Fibroblast of lung (primary cell): ENCODE measurements at regions not wholly inside any gene's neighbourhood (a gene's known extent, or its start where the extent isn't known, plus 50 kb on each side); places are given as distances from the start of the nearest gene placed in this dataset.

Source experiments
- DNase-seq, 2 donors: peaks; one replicate each; pipeline versions ENCODE4 v3.0.0 to v3.0.0-alpha.2; 2010; ENCODE audit warnings: low read depth in 2 of 2
- H2AFZ ChIP-seq: 2 replicates; pipeline ENCODE4 v1.5.1; 2012; ENCODE audit warnings: low read length, control low read depth, inconsistent platforms
- H3K27ac ChIP-seq: 2 replicates; pipeline ENCODE4 v1.5.1; 2011; ENCODE audit warnings: low read length, control low read depth; ENCODE audit not compliant: insufficient read depth
- H3K27me3 ChIP-seq: 2 replicates; pipeline ENCODE4 v1.5.1; 2011; ENCODE audit warnings: mild to moderate bottlenecking, low read length; ENCODE audit not compliant: control insufficient read depth, insufficient read depth
- H3K36me3 ChIP-seq: 2 replicates; pipeline ENCODE4 v1.5.1; 2011; ENCODE audit warnings: low read length; ENCODE audit not compliant: control insufficient read depth, insufficient read depth
- H3K4me1 ChIP-seq: 2 replicates; pipeline ENCODE4 v1.5.1; 2011; ENCODE audit warnings: low read length; ENCODE audit not compliant: control insufficient read depth, insufficient read depth; ENCODE audit errors: extremely low read depth
- H3K4me2 ChIP-seq: 2 replicates; pipeline ENCODE4 v1.5.1; 2011; ENCODE audit warnings: low read length, control low read depth; ENCODE audit not compliant: insufficient read depth; ENCODE audit errors: extremely low read depth
- H3K4me3 ChIP-seq, 4 experiments: fragments of 200-600 bp in 1 of 4; sonication (generic) in 1 of 4; replicated peaks in 1 of 4; 2 replicates each; pipeline ENCODE4 v1.5.1; 2011 to 2016; ENCODE audit warnings: low read length in 4 of 4, low read depth in 3 of 4, mild to moderate bottlenecking in 3 of 4, control low read depth in 2 of 4, inconsistent platforms in 1 of 4, mixed read lengths in 1 of 4; ENCODE audit not compliant: insufficient read depth in 1 of 4; ENCODE audit errors: control extremely low read depth in 1 of 4
- H3K79me2 ChIP-seq: 2 replicates; pipeline ENCODE4 v1.5.1; 2012; ENCODE audit warnings: mild to moderate bottlenecking, low read length, inconsistent platforms; ENCODE audit not compliant: control insufficient read depth, insufficient read depth
- H3K9ac ChIP-seq: 2 replicates; pipeline ENCODE4 v1.5.1; 2011; ENCODE audit warnings: mild to moderate bottlenecking, low read length, control low read depth; ENCODE audit not compliant: insufficient read depth
- H3K9me3 ChIP-seq: 2 replicates; pipeline ENCODE4 v1.5.1; 2012; ENCODE audit warnings: low read depth, low read length; ENCODE audit not compliant: control insufficient read depth, insufficient read depth
- H4K20me1 ChIP-seq: 2 replicates; pipeline ENCODE4 v1.5.1; 2011; ENCODE audit warnings: low read length; ENCODE audit not compliant: control insufficient read depth, insufficient read depth; ENCODE audit errors: extremely low read depth
- CTCF ChIP-seq, 2 donors: IDR thresholded peaks in 1 of 2; conservative IDR thresholded peaks in 1 of 2; 1 replicate in 1 of 2; 2 replicates in 1 of 2; pipeline ENCODE4 v1.5.1; 2011 to 2012; ENCODE audit warnings: low read length in 2 of 2, control low read depth in 1 of 2, inconsistent platforms in 1 of 2, low read depth in 1 of 2, mild to moderate bottlenecking in 1 of 2
- EZH2 ChIP-seq: IDR thresholded peaks from 2 replicates; pipeline ENCODE4 v1.5.1; 2012; ENCODE audit warnings: low read length, control low read depth, mild to moderate bottlenecking; ENCODE audit errors: missing control alignments

GRCh38 chr6:164315376-164315775 is 900.9 kb downstream of the QKI start:
- H3K27ac ChIP-seq = no peak overlapping the region
- H3K9ac ChIP-seq = no peak overlapping the region
- no peaks in the 10 kb centered on the region for H4K20me1 ChIP-seq
- TF ChIP-seq CTCF (conservative IDR thresholded peaks at IDR 0.05 in 1 of 2, IDR thresholded peaks at IDR 0.05 in 1 of 2; ENCODE audit: low read depth in 1 of 2, low read length in 2 of 2) (no peak), EZH2 (no peak)
- H3K27me3 ChIP-seq = no peaks in the 10 kb centered on the region
- no peak overlapping the region for H3K4me3 ChIP-seq
- H3K79me2 ChIP-seq = no peaks in the 10 kb centered on the region
- H3K9me3 ChIP-seq = no peaks in the 10 kb centered on the region
- DNase-seq = no peak
- H3K4me1 ChIP-seq = no peaks in the 10 kb centered on the region
- no peak overlapping the region for H2AFZ ChIP-seq
- no peak overlapping the region for H3K4me2 ChIP-seq
- H3K36me3 ChIP-seq = no peaks in the 10 kb centered on the region

- TF ChIP-seq CTCF (conservative IDR thresholded peaks at IDR 0.05 in 1 of 2, IDR thresholded peaks at IDR 0.05 in 1 of 2; ENCODE audit: low read depth in 1 of 2, low read length in 2 of 2) (no peak), EZH2 (no peak)
- H3K4me1 ChIP-seq = no peaks in the 10 kb centered on the region
- H3K4me3 ChIP-seq = no peak overlapping the region
- H3K4me2 ChIP-seq = no peak overlapping the region
- DNase-seq = no peak
- no peaks in the 10 kb centered on the region for H3K27me3 ChIP-seq
- no peaks in the 10 kb centered on the region for H3K36me3 ChIP-seq
- H3K9me3 ChIP-seq = no peaks in the 10 kb centered on the region
- no peak overlapping the region for H3K9ac ChIP-seq
- H3K27ac ChIP-seq = no peak overlapping the region
- no peak overlapping the region for H2AFZ ChIP-seq
- no peaks in the 10 kb centered on the region for H4K20me1 ChIP-seq
- no peaks in the 10 kb centered on the region for H3K79me2 ChIP-seq
Measured at GRCh38 chr6:164308339-164308738, 893.8 kb downstream of the QKI start.

GRCh38 chr6:164303102-164303964 is 888.8 kb downstream of the QKI start:
- H3K9me3 ChIP-seq = no peaks in the 10 kb centered on the region
- no peak overlapping the region for H2AFZ ChIP-seq
- no peak overlapping the region for H3K27ac ChIP-seq

More at GRCh38 chr6:164303102-164303964, 888.8 kb downstream of the QKI start:
- no peaks in the 10 kb centered on the region for H3K79me2 ChIP-seq
- no peaks in the 10 kb centered on the region for H3K4me1 ChIP-seq
- H3K9ac ChIP-seq = no peak overlapping the region
- H3K4me3 ChIP-seq = no peak overlapping the region
- DNase-seq = peak in 1 of 2 donors; percentile 41
- H3K4me2 ChIP-seq = no peak overlapping the region
- H3K27me3 ChIP-seq = no peaks in the 10 kb centered on the region
- no peaks in the 10 kb centered on the region for H3K36me3 ChIP-seq
- H4K20me1 ChIP-seq = no peaks in the 10 kb centered on the region
- TF ChIP-seq EZH2 (no peak), CTCF (conservative IDR thresholded peaks at IDR 0.05 in 1 of 2, IDR thresholded peaks at IDR 0.05 in 1 of 2; ENCODE audit: low read depth in 1 of 2, low read length in 2 of 2) (no peak)
